PC-9 (cell line): ENCODE measurements at regions not wholly inside any gene's neighbourhood (a gene's known extent, or its start where the extent isn't known, plus 50 kb on each side); places are given as distances from the start of the nearest gene placed in this dataset.

Source experiments
- EZH2 ChIP-seq: fragments of 200-600 bp; sonication (generic); IDR thresholded peaks from 2 replicates; pipeline ENCODE4 v1.8.0; 2017; ENCODE audit warnings: antibody characterized with exemption, low read depth
- TF ChIP-seq, protein P1 (sequence below): fragments of 200-600 bp; sonication (generic); conservative IDR thresholded peaks from 2 replicates; pipeline ENCODE4 v1.6.1; 2017; ENCODE audit warnings: mixed run types, antibody characterized with exemption, mild to moderate bottlenecking, moderate library complexity

DNA sequence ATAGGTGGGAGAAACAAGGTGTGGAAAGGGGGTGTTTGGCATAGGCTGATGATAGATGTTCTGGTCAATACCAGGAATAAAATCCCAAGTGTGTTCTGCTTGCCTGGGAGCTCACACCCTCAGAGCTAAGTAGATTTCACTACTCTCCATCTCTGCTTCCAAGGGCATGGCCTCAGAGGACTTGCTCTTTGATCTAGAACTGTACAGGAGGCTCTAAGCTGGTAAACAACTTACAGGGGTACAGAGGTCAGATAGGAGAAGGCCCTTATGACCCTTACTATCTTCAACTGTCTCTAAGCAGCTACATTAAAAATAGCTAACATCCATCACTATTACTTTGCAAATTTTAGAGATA lies 221.5 kb upstream of the KLF14 start:
- TF ChIP-seq, protein P1, sequence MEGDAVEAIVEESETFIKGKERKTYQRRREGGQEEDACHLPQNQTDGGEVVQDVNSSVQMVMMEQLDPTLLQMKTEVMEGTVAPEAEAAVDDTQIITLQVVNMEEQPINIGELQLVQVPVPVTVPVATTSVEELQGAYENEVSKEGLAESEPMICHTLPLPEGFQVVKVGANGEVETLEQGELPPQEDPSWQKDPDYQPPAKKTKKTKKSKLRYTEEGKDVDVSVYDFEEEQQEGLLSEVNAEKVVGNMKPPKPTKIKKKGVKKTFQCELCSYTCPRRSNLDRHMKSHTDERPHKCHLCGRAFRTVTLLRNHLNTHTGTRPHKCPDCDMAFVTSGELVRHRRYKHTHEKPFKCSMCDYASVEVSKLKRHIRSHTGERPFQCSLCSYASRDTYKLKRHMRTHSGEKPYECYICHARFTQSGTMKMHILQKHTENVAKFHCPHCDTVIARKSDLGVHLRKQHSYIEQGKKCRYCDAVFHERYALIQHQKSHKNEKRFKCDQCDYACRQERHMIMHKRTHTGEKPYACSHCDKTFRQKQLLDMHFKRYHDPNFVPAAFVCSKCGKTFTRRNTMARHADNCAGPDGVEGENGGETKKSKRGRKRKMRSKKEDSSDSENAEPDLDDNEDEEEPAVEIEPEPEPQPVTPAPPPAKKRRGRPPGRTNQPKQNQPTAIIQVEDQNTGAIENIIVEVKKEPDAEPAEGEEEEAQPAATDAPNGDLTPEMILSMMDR: no peak
- no peak for TF ChIP-seq EZH2
